NCI-H2081 (cell line): ENCODE measurements at regions not wholly inside any gene's neighbourhood (a gene's known extent, or its start where the extent isn't known, plus 50 kb on each side); places are given as distances from the start of the nearest gene placed in this dataset.

Source experiments
- DNase-seq, 2 experiments: peaks; one replicate each; lab custom pipeline; 2025; lab: John Stamatoyannopoulos, UW

DNA sequence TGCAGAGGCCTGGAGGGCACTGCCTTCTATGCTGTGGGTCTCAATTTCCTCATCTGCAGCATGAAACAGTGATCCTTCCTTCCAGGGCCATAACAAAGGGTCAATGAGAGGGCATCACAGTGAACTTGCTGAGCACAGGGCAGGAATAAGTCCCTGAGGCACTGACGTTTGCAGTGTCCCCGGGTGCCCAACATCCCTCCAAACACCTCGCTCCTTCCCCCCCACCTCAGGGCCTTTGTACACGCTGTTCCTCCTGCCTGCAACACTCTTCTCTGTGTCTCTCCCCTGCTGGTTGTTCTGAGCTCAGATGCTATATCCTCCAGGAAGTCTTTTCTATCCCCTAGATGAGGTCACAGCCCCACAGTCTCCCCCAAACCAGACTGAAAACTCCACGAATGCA, 59.7 kb upstream of the TCF20 start:
- no peak for DNase-seq

GRCh38 chr22:42329504-42329903, 59.1 kb upstream of the TCF20 start:
- DNase-seq, result no peak

DNA sequence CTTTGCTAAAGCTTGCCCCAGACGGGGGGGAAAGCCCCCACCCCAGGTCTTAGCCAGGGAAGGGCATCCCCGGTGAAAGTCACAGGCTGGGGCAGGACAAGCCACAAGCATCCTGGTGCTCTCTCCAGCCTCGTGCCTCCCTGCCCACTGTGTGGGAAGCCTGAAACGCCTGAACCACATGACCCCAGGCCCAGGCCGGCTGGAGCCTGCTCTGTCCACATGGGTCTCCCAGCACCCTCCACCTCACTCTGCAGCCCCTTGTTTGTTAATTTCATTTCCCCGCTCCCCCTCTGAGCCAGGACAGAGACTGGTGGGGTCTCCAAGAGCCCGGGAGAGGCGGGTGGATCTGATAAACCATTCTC, 58.3 kb upstream of the TCF20 start:
- DNase-seq, result no peak

GRCh38 chr22:42328130-42328783, 57.8 kb upstream of the TCF20 start:
- no peak for DNase-seq

GRCh38 chr22:42327462-42328129, 57.1 kb upstream of the TCF20 start:
- no peak for DNase-seq

DNA sequence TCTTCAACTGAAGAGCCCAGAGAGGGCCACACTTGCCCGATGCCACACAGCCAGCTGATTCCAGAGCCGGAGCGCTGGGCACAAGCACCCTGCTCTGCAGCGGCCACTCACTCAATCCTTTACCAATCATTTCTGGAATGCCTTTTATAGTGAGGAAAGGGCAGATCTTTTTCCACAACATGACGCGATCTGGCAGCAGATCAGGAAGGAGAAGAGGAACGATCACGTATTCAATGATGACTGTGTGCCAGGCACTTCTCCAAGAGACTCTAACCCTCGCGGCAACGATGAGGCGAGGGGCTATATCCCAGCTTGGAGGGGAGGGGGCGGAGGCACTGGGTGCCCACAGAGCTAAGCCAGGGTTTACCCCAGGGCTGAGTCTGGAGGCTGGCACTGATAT, 56.3 kb upstream of the TCF20 start:
- DNase-seq, result no peak

GRCh38 chr22:42326301-42326700, 55.8 kb upstream of the TCF20 start:
- DNase-seq, result no peak

DNA sequence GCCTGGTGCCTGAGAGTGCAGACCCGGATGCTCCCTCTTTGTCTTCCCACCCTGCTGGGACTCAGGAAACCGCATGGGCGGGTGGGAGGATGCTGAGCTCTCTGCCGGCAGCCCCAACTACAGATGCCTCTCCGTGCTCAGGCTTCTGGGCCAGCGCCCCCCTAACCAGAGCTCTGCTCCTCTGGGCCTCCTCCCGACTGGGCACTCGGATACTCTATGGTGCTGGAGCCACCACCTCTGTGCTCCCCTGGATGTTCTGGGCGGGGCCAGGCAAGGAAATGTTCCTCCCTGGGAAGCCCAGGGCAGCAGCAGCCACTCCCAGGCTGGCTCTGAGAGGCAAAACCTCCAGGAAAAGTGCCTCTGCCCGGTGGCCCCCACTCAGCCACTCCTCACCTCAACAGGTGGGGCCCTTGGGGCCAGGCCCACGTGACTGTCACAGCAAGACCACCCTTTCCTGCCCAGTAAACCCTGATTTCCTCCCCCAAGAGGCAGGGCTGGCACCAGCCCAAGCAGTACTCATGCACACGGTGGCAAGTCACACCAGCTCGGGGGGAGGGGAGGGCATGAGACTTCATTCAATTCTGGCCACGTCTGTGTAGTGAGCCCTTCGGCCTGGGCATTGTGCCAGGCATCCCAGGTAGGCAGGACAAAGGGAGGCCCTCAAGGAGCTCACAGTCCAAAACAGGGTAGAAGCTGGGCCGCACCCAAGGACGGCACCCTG, 54.7 kb upstream of the TCF20 start:
- DNase-seq, result peak; percentile 46 to 63

GRCh38 chr22:42324566-42324965, 54.1 kb upstream of the TCF20 start:
- DNase-seq, result no peak

GRCh38 chr22:42323971-42324370, 53.5 kb upstream of the TCF20 start:
- DNase-seq, result no peak

DNA sequence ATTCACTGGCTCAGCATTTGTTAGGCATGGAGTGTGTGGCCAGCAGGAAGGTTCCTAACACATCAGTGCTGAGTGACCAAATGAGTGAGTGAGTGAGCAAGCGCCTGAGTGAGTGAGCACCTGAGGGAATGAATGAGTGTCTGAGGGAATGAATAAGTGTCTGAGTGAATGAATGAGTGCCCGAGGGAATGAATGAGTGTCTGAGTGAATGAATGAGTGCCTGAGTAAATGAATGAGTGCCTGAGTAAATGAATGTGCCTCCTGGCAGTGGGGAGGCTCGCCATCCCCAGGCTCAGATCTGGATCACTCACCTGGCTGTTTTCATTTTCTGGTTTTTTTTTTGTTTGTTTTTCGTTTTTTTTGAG, 52.1 kb upstream of the TCF20 start:
- DNase-seq, result no peak

DNA sequence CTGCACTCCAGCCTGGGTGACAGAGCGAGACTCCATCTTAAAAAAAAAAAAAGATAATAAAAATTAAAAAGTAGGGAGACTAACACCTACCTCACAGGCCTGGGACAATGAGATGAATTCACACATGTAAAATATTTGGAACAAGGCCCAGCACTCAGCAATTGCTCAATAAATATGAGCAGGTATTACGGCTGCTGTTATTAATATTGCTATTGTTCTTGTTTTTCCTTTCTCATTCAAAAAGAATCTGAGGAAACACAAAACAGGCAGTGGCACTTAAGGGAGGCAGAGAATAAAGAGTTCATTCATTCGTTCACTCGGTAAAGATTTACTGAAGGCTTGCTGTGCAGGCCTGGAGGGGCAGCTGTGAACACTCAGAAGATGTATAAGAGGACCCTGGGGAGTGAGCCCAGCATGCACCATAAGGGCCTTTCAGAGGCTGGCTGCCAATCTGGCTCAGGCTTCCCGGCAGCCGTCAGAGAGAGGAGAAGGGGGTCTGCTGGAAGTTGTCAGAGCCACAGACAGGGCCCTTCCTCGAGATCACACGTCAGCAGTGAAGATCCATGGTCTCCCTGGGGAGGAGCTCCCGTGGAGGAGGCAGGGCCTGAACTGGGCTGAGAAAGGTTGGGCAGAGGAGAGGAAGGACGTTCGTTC, 51.6 kb upstream of the TCF20 start:
- DNase-seq, result peak; percentile 12 to 26

DNA sequence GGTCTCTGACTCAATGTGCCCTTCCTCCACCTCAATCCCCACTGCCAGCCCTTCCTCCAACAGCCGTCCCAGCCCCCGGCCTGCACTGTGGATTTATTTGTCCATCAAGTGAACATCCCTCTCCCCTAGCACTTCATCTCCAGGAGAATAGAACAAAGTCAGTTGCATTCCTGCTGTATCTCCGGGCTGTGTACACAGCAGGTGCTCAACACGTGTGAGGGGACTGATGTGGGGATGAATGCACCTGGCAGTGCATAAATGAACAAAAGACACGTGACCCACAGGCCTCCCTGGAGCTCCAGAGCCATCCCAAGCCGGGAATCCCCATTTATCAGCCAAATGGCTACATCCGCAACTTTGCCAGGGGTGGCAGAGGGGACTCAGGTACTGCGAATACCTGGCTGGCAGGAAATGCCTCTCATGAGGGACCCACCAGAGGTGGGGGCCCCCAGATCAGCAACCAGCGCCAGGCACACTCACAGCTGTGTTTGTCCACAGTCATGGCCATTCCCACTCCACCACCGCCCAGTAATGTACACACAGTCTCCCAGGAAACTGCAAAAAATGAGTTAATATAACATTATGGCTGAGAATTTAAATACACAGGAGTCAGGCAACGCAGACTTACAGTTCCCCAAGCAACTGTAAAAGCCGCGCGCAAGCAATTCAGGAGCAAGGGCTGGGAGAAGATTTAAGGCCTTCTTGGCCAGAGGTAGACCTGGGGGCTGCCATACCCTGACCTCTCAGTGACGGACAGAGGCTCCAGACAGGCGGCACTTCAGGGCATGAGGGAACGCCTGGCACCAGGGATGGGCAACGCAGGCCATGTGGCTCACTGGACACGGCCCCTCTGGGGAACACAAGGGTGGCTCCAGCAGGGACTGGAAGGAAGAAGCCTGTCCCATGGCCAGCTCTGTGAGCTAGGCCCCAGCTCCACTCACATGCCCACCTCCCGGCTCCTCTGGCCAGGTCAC, 50.3 kb upstream of the TCF20 start:
- peak; percentile 82 to 85 for DNase-seq
